OCI-M2 (cell line): ENCODE measurements at regions not wholly inside any gene's neighbourhood (a gene's known extent, or its start where the extent isn't known, plus 50 kb on each side); places are given as distances from the start of the nearest gene placed in this dataset.
A peak's percentile ranks its signal among the peaks of the same experiment; 100 is the strongest.

Source experiments
- DNase-seq: peaks from one replicate; lab custom pipeline; 2025; ENCODE audit not compliant: unreplicated experiment; lab: John Stamatoyannopoulos, UW

DNA sequence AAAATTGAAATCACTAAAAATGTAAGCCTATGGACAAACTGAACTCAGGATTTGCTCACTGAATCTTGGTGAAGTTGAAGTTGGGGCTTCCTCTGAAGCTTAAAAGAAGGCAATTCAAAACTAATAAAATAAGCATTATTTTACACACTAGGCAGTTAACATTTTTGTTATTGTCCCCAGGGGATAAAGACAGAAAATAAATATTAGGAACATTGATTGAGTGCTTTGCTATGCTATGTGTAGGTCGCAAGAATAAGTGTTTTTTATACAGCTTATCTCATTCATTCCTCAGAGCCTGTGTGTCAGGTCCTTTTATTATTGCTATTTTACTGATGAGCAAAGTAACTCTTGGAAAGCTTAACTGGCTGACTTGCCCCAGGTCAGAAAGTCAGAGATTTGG lies 82.2 kb downstream of the ZNF608 start:
- DNase-seq, result no peak

DNA sequence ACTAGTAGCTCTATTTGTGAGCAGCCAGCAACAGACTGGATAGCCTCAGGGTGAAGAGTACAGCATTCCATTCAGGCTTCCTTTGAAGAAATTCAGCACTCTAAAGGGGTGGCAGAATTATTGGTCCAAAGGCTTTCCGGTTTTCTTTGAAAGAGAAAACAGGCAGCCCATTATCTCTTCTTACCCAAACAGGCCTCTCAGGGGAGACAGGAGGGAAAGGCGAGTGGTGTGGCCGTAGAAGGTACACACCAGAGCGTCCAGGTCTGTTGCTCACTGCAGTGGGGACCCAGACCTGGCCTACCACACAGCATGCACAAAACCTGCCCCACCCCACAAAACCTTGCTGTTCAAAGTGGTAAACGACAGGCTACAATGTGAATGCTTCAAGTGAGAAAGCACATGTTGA lies 83.3 kb downstream of the ZNF608 start:
- DNase-seq, result no peak

DNA sequence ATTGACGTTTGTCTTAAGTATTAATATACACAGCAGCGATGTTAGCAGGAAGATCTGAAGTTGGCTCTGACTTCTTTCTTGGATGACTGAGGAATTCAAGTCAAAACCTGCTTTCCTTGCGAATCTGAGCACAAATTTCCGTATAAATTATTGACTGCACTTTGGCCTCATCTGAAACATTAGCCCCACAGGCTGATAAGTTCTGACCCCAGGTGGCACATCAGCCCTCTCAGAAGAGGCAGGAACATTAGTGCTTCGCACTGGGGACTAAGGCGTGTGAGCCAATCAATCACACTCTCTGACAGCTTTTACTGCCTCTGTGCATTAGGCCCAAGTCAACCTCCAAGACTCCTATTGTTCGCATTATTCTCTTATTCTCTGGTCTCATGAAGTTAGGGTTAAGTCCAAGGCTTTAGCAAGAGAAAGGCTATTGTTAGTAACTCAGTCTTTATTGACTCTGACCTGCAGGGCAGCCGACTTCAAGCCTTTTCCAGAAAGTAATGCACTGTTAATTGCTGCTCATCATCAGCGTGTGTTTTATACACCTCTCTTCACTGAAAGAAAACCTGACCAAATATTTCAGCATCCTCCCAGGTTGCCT lies 84.2 kb downstream of the ZNF608 start:
- DNase-seq, result no peak

DNA sequence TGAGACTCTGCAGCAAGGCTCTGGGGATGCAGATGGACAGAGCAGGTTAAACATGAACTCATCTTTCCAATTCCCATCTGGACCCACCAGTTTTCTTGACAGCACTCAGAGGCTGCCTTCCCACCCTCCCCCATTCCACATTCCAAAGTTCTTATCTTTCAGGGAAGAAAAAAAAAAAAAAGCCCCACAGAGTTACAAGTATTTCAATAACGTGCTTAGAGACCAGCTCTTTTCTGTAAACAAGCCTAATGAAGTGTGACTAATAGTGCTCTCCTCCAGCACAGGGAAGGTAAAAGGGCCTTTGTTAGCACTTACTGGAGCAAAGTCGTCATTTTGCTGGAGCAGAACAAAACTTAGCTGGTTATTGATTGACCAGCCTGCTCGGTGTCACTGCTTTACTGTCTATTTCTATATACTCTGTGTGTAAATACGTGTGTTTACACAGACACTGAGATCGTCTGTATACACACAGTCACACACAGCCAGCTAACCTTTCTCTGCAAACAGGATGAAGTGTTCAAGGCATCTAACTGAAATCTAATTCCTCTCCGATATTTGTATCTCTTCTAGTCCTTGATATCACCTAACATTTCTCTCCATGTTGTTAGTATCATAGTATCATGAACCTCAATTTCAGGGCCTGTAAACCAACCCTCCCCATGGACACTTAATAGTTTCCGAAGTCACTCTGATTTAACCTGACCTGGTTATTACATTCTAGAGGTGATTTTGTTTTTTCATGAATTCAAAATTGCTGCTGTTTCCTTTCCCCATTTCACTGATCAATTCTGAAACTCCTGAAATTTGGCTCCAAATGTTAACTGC lies 84.9 kb downstream of the ZNF608 start:
- DNase-seq, result no peak

DNA sequence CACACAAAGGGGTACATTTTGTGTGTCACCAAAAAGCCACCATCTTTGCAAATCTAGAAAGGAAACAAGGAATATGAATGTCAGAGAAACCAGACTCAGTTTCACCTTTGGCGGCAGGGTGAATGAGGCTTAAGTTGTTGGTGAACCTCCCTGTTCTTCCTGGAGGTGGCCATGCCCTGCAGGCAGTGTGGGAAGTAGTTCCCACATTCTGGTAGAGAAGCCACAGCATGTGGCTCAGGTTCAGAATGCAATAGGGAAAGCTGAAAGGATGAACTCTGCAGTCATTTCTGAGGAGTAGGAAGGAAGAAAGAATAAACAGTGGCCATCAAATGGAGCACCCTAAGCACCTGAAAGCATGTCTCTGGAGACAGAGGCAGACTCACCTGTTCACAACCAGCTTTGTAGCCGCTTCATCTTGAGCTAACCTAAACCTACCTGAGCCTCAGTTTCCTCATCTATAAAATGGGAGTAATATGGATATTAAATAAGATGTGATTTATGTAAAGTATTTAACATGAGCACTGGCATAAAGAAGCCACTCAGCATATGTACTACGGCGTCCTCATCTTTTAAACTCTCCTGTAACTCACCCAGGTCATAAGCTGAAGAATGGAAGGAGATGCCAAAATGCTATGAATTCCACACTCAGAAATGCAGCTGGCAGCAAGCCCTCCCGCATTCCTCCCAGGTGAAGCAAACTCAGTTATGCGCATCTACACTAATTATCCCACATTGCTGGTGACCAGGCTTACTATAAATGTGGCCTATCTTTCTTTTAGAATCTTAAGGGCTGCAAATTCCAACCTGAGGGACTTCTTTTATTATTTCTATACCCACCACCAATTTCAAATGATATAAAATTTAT lies 86.0 kb downstream of the ZNF608 start:
- no peak for DNase-seq

DNA sequence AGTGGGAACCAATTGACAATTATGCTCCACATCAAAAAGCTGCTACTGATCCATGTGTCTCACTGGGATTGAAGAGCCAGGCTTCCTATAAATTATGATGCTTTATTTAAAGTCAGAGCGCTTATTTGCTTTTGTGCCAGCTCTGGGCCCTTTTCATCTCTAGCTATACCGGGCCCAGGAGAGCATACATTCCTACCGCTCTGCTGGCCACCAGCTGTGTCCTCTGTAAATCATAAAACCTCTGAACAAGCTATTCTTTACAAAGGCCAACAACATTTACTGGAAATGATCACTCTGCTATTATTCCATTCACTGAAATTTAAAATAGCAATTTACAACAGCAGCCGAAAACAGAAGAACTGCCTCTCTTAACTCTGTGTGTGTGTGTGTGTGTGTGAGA lies 86.6 kb downstream of the ZNF608 start:
- DNase-seq, result no peak

DNA sequence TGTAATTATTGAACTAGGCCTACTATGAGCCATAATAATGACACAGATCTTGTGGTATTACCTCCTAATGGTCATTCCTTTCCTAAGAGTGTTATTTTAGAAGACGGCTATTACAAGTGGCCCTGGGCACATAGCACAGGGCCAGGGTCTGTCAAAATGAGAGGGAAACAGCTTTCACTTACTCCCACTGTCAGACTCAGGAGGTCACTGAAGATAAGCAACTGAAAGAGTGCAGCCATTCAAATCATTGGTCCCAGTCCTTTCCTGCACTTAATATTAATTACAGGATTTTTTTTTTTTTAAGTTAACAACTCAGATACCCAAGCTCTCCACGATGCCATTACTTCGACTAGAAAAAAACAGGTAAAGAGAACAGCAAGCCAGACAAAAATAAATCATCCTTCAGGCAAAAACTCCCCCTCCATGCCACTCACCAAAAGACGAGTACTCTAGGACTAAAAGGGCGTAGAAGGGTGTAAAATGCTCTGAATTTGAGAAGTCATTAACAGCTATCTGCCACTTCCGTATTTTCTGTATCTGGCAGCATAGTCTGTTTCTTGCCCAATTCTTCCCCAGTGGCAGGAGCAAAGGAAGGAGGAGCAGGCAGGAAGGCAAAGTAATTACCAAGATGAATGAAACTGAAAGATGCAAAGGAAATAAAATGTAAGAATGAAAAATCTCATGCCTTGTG lies 87.4 kb downstream of the ZNF608 start:
- DNase-seq, result no peak

DNA sequence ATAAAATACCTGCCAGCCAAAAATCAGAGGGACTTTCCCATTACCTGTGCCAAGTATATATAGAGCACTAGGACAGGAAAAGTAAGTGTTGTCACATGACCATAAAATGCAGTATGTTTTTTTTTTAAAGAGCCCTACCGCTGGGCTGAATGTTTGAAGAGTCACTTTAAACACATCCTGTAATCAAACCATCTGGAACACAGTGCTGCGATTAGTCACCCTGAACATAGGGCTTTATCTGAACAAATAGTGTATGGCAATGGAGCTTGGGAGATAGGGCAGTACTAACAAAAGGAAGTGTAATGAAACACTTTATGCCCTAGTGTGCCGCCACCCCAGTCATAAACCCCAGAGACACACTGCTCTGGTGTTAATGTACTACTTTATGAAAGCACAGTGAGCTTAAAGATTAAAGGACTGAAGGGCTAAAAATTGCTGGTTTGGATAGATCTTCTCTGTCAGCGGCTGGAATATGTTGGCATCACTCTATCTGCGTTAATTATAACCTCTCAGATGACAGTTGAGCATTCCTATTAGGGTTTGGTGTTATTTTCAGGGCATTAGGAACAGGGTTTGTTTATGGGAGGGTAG lies 90.4 kb downstream of the ZNF608 start:
- DNase-seq, result no peak

DNA sequence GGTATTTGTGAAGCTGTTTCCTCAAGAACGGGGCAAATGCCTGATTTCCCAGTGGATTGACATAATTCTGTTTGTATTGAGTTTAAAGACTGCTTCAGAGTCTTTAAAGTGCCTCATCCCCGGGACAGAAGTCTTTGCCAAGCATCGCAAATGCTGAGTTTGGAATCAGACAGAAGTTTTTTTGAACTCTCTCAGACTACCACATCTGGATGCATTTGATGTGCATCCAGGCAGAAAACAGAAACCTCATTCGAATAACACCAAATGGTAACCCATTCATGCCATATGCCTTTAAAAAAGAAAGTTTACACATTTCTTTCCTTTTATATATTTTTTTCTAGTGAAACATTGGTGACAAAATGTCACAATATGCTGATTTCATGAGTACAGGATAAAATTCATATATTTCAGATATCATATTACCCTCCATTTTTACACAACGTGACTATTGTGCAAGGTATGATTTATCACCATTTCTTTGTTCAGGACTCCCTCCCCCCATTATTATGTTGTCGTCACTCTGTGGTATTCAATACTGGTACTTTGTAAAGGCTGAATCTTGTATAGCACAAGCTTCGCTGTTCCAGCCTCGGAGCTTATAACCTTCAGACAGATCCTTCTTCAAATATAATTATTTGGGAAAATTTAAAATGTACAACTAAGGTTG lies 91.1 kb downstream of the ZNF608 start:
- no peak for DNase-seq

DNA sequence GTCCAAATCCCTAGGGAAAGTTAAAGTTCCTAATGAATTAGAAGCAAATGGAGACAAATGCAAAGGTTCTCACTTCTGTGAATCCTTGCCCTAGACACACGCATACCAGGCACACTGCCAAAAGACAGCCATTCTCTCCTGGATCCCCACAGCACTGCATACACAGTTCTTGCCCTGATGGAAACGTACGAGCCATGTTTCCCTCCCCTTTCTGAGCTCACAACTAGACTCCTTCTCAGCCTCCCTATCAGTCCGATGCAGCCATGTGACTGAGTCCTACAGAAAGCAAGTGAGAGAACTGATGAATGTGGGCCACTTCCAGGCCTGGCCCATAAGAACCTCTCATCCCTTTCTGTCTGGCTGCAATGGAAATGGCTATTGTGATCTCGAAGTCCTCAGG lies 92.0 kb downstream of the ZNF608 start:
- DNase-seq, result no peak

DNA sequence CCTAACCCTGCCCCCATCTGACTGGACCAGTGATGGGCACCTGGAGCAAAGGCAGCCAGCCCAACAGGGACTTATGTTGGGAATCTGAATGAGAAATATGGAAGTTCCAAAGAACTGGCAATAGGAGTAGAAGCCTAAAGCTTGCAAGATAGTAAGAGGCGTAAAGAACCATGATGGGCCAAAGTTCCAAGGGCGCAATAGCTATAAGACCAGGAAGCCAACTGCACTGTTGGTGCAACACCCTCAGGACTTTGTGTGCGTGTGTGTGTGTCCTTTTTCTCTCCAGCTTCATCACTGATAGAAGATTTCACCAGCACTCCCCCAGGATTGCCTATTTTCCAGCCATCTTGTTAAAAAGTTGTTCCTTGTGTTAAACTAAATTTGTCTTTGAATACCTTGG lies 92.8 kb downstream of the ZNF608 start:
- no peak for DNase-seq

DNA sequence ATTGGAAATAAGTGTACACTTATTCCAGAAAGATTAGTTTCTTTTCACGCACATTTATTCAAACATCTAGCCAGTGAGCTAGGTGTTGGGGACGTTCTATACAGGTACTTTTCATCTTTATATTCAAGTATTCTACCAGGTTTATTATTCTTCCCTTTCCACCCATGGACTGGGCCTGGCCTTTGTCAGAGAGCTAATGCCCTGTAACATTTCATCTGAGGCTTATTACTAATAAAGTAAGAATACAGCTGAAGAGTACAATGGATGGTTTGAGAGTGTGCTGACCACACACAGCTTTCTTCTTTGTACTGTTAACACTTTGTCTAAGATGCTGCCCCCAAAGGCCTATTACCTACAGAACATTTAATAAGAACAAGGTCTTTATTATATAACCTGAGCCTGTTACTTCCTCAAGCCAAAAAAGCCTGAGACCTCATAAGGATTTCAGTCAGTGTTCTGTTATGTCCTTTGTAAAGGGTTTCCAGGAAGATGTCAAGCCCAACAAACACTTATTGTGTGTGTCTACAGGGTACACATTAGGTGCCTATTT lies 93.5 kb downstream of the ZNF608 start:
- no peak for DNase-seq

DNA sequence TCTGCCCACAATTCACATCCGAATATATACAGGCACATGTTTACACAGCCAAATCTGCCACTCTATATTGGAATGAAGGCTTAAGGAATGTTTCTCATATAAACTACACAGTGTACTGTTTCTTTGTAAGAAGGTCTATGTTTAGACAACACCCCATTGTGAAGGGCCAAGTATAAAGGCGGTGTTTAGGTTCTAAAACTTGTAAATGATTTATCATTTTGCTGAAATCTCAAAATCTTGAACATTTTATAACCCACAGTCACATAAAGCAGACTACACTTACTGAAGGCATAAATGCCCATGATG lies 94.0 kb downstream of the ZNF608 start:
- no peak for DNase-seq

DNA sequence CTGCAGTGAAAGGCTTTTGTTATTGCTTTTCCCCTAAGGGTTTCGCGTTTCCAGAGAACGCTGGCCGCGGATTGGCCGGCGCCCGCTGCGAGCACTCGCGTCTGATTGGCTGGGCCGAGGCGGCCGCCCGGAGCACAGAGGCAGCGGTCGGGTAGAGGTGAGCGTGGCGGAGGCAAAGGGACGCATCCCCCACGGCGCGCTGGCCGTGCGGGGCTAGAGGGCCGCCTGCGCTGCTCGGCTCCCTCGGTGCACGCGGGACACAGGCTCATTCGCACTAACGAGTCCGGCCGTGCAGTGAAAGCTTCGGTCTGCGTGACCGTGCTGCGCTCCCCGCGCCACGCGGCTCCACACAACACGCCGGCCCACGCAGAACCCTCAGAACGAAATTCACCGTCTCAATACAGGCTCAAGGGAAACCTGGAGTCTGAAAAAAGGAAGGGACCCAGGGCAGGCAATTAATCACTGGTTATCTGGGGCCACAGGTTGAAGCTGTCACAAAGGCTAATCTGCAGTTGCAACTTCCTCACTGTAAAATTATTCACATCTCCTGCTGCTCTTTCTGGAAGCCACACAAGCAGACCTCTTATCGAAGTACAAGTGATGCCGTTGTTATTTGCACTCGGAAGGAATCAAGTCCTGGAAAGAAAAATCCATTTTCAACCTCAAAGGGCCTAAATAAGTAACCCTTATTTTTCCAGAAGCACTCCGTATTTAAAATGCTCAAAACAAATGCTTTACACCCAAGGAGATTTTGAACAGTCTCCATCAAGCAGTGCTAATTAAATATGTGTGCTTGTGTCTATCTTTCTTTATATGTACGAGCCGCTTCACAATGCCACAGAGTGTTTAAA lies 94.6 kb downstream of the ZNF608 start:
- peak; percentile 24 for DNase-seq

DNA sequence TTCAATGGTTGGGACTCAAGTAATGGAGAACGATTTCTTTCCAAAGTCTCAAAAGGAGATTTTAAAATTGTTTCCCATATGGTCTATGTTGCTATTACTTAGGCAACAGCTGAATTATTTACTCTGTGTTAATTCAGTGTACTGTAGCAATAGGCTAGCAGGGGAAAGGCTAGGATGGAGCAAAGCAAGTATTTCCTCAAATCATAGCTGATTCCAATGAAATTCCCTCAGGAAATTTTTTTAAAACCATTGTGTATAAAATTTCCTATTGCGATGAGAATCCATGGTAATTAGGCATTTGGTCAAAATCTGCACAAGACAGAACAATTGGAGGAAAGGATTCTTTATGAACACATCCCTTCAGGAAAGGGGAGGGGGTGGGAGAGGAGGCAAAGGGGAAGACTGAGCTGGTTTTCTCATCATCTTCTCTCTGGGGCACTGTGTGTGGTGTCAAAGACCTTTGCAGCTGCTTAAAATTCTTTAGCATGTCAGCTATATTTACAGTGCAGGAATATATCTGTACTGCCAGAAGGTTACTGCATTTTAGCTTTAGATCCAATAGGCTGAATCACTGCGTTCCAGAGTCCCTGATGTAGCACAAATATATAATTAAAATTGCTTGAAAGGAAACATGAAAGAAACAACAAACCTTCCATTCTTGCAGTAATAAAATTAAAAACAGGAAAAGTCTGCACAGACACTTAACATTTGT lies 95.3 kb downstream of the ZNF608 start:
- DNase-seq, result no peak

DNA sequence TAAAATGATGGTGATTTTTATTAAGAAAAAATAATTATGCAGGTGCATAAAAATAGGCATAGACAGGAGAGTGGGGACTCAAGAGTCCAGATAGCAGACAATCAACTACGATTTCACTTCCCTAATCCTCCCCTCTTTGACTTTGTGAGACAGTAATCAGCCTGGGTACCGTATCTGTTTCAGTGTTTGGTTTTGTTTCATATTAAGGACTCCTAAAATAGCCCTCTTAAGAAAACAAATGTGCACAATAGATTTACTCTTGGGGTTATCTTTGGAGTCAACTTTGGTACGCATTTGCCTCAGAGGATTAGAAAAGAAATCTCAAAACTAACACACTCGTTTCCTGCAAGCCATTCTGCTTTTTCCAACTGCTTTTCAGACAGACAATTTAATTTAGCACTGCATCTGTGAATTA lies 96.3 kb downstream of the ZNF608 start:
- no peak for DNase-seq

DNA sequence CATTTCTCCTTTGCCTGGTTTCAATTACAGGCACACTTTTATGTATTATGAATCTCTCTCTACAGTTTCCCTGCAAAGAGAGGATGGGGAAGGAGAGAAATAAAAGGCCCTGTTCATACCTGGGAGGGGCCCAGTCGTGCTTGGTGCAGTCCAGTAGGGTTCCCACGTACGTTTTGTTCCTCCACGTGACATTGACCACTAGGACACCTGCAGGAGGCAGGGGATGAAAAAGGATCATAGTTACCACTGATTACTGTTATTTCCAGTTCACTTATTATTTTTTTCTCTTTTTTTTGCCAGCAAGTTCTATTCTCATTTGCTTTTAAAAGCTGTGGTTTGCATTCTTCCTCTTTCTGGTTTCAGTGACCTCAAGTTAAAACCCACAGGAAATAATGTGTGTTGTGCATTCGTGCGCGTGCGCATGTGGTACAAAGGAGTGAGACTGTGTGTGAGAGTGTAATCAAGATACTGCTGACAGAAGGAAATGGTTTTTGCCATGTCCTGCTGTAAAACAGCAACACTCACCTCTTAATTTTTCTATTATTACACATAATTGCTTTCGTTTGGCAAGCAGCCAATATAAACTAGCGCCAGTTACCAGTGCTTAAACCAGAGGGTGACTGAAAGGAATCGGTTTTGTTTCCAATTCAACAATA lies 96.8 kb downstream of the ZNF608 start:
- no peak for DNase-seq

DNA sequence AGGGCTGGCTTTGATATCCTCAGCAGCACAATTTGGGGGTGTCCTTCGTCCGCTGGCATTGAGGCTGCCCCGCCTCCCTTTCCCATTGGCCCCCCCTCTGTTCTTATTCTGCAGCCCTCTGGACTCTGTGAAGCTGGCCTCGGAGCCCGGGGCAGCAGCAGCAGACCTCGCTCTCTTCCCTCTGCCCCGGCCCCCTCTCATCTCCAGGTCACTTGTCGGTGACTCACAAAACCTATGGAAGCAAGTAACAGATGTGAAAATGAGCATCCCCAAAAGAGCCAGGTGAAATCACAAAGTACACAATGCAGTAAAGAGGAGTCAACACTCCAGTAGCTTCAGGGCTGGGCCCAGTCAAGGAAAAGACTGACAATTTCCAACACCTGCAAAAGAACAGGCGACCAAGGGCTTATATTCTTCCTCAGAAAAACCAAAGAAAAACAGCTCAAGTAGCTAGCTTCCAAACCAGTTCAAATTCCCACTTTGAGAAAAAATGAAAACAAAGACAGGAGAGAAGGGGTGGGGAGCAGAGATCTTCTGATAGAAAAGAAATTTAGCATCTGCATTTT lies 97.5 kb downstream of the ZNF608 start:
- DNase-seq, result no peak
